GM12865 (cell line): ENCODE measurements at regions not wholly inside any gene's neighbourhood (a gene's known extent, or its start where the extent isn't known, plus 50 kb on each side); places are given as distances from the start of the nearest gene placed in this dataset.
"Not testable (repeated sequence)": the region's sequence is repeated elsewhere in the genome, so short reads cannot be mapped to it uniquely, and the experiment has no call there.

Source experiments
- DNase-seq: peaks from one replicate; pipeline ENCODE4 v3.0.0; 2010; ENCODE audit warnings: low read depth
- H3K4me3 ChIP-seq: 2 replicates; pipeline ENCODE4 v1.5.1; 2011; ENCODE audit warnings: mild to moderate bottlenecking, low read depth, low read length, control low read depth
- CTCF ChIP-seq: IDR thresholded peaks from 2 replicates; pipeline ENCODE4 v1.5.1; 2011; ENCODE audit warnings: low read length, control low read depth, low read depth, inconsistent platforms; ENCODE audit not compliant: insufficient read depth; ENCODE audit errors: missing control alignments

DNA sequence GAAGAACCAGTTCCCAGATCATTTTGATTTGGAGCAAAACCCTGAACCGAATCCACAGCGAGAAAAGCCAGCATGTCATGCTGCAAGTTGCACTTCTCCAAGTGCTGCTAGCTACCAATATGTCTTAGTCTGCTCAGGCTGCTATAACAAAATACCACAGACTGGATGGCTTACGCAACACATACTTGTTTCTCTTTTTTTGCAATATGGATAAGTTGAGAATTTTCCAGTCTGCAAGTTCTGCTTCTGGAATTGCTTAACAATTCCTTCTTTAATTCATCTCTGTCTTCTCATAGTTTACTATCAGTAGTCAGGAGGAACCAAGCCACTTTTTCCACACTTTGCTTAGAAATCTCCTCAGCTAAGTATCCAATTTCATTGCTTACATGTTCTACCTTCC lies 105.9 kb upstream of the RBBP8 start:
- no peak for DNase-seq
- TF ChIP-seq CTCF, result no peak
- no peak overlapping the region for H3K4me3 ChIP-seq

DNA sequence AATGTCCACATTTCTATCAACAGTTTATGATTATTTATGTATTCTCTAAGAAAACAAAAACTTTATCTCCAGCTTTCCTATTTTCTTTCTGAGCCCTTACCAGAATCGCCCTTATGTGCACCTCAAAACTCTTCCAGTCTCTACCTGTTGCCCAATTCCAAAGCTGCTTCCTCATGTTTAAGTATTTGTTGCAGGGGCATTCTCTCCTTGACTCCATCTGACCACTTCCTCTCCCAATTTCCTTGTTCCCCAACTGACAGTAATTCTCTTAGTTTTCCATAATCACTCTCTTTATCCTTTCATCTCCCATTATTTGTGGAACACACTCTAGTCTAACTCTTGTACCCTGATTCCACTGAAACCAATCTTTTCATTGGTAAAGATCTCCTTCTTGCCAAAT lies 105.4 kb upstream of the RBBP8 start:
- no peak for DNase-seq
- no peak for TF ChIP-seq CTCF
- H3K4me3 ChIP-seq, result no peak overlapping the region

DNA sequence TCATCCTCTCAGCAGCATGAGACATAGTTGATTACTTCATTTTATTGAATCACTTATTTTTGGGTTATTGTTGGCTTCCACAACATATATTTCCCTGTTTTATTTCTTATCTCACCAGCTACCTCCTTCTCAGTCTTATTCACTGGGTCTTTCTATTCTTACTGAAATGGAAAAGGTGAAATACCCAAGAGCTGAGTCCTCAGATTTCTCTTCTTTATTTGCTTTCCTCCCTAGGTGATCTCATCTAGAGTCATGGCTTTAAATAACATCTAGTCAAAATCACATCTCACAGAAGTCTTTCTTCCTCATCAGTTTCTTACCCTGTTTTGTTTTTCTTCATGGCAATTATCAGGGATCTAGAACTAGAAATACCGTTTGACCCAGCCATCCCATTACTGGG lies 105.0 kb upstream of the RBBP8 start:
- DNase-seq, result no peak
- no peak overlapping the region for H3K4me3 ChIP-seq
- TF ChIP-seq CTCF, result no peak

- not testable (repeated sequence) for H3K4me3 ChIP-seq, DNase-seq
These were observed 104.5 kb upstream of the RBBP8 start for GRCh38 chr18:22828583-22828982.

DNA sequence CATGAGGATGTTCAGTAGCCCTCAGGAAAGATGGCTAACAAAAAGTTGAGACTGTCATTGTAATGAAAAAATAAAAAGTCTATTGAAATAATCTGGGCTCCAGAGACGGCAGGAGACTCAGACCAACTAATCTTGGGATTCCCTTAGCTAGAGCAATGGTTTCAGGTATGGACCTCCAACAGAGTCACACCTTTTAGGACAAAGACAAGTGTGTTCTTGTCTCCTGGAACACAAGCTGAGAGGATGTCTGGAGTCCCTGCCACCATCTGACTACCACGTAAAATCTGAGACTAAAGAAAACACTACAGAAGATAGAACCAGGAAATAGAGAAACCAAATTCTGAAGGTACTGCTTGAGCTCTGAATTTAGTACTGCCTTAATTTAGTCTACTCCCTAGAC lies 103.3 kb upstream of the RBBP8 start:
- DNase-seq, result no peak
- H3K4me3 ChIP-seq, result no peak overlapping the region
- no peak for TF ChIP-seq CTCF

GRCh38 chr18:22830511-22830910 lies 102.6 kb upstream of the RBBP8 start:
- DNase-seq, result no peak
- TF ChIP-seq CTCF, result no peak

GRCh38 chr18:22831441-22831904 lies 101.7 kb upstream of the RBBP8 start:
- peak; percentile 8 for DNase-seq
- no peak for TF ChIP-seq CTCF
- no peak overlapping the region for H3K4me3 ChIP-seq

More at GRCh38 chr18:22830511-22830910, 102.6 kb upstream of the RBBP8 start:
- no peak overlapping the region for H3K4me3 ChIP-seq

DNA sequence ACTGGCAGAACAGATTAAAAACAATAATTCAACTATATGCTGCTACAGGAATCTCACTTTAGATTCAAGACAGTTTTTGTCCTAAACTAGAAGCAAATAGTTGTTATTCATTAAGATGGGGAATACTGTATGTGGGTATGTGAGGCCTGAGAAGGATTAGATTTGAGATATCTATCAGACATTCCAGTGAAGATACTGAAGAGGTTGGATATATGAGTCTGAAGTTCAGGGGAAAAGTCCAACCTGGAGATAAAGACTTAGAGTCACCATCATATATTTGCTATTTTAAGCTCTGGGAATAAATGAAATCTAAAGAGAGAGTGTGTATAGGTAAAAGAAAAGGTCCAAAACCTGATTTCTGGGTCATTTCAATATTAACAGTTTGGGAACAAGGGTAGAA lies 96.2 kb upstream of the RBBP8 start:
- DNase-seq, result no peak
- TF ChIP-seq CTCF, result no peak
- no peak overlapping the region for H3K4me3 ChIP-seq
